OCI-LY7 (cell line): ENCODE measurements at regions not wholly inside any gene's neighbourhood (a gene's known extent, or its start where the extent isn't known, plus 50 kb on each side); places are given as distances from the start of the nearest gene placed in this dataset.

Source experiments
- EZH2phosphoT487 ChIP-seq: fragments of 200-600 bp; sonication (generic); IDR thresholded peaks from 2 replicates; pipeline ENCODE4 v1.6.1; 2018; ENCODE audit warnings: low read depth, borderline replicate concordance, mild to moderate bottlenecking, mixed run types, antibody characterized with exemption, low read length, moderate library complexity, mixed read lengths
- TF ChIP-seq, protein P1 (sequence below): fragments of 200-600 bp; sonication (generic); conservative IDR thresholded peaks from 2 replicates; pipeline ENCODE4 v1.5.1; 2014; ENCODE audit warnings: mild to moderate bottlenecking, antibody characterized with exemption, low read length, moderate library complexity, mixed read lengths

DNA sequence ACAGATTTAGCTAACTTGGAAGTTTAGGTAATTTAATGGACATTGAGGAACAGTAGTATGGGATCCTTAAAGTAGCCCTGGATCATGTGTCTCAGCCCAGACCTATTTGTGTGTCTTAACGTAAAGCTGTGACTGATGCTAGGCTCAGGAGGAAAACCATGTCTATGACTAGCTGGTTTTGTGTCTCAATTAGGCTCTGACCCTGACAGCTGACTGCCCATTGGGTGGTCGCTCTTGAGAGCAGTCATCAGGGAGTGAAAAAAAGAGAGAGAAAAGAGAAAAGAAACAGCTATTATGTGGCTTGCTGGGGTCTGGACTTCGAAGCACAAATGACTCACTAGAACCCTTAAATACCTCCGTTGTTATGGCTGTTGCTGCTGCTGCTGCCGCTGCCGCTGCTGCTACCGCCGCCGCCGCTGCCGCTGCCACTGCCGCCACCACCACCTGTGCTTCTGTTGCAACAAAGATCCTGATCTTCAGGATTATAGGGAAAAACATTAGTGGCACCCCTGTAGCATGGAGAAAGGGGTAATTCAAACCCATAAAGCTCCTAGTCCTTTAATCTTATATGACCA is 70.7 kb downstream of the GSPT2 start:
- TF ChIP-seq, protein P1, sequence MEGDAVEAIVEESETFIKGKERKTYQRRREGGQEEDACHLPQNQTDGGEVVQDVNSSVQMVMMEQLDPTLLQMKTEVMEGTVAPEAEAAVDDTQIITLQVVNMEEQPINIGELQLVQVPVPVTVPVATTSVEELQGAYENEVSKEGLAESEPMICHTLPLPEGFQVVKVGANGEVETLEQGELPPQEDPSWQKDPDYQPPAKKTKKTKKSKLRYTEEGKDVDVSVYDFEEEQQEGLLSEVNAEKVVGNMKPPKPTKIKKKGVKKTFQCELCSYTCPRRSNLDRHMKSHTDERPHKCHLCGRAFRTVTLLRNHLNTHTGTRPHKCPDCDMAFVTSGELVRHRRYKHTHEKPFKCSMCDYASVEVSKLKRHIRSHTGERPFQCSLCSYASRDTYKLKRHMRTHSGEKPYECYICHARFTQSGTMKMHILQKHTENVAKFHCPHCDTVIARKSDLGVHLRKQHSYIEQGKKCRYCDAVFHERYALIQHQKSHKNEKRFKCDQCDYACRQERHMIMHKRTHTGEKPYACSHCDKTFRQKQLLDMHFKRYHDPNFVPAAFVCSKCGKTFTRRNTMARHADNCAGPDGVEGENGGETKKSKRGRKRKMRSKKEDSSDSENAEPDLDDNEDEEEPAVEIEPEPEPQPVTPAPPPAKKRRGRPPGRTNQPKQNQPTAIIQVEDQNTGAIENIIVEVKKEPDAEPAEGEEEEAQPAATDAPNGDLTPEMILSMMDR = no peak
- no peak for TF ChIP-seq EZH2phosphoT487
